Inferior parietal cortex (tissue), 1 donor: ENCODE measurements at regions not wholly inside any gene's neighbourhood (a gene's known extent, or its start where the extent isn't known, plus 50 kb on each side); places are given as distances from the start of the nearest gene placed in this dataset.

Experiments used
- DNase-seq: peaks from one replicate; pipeline ENCODE4 v3.0.0-alpha.2; 2016; ENCODE audit errors: extremely low spot score

GRCh38 chr2:43129676-43130547 is 96.5 kb downstream of the ZFP36L2 start:
- DNase-seq = no peak

- no peak for DNase-seq
Measured at GRCh38 chr2:43128559-43128955, 97.8 kb downstream of the ZFP36L2 start.

GRCh38 chr2:43127941-43128558 is 98.4 kb downstream of the ZFP36L2 start:
- DNase-seq = no peak

GRCh38 chr2:43127208-43127940 is 99.0 kb downstream of the ZFP36L2 start:
- no peak for DNase-seq

GRCh38 chr2:43126817-43127207 is 99.6 kb downstream of the ZFP36L2 start:
- DNase-seq = no peak

- no peak for DNase-seq
Measured at GRCh38 chr2:43125090-43125998, 101.1 kb downstream of the ZFP36L2 start.

- DNase-seq = no peak
Measured at GRCh38 chr2:43124687-43125057, 101.7 kb downstream of the ZFP36L2 start.

GRCh38 chr2:43123981-43124686 is 102.3 kb downstream of the ZFP36L2 start:
- DNase-seq = no peak

- DNase-seq = no peak
Measured at GRCh38 chr2:43123486-43123885, 102.9 kb downstream of the ZFP36L2 start.

GRCh38 chr2:43123028-43123427 is 103.4 kb downstream of the ZFP36L2 start:
- no peak for DNase-seq

GRCh38 chr2:43121580-43122314 is 104.7 kb downstream of the ZFP36L2 start:
- DNase-seq = no peak

- DNase-seq = no peak
Measured at GRCh38 chr2:43119303-43119702, 107.1 kb downstream of the ZFP36L2 start.

GRCh38 chr2:43117521-43118143 is 108.8 kb downstream of the ZFP36L2 start:
- DNase-seq = no peak

GRCh38 chr2:43116988-43117387 is 109.4 kb downstream of the ZFP36L2 start:
- DNase-seq = no peak

- DNase-seq = no peak
Measured at GRCh38 chr2:43115881-43116280, 110.5 kb downstream of the ZFP36L2 start.

GRCh38 chr2:43114210-43114609 is 112.2 kb downstream of the ZFP36L2 start:
- DNase-seq = no peak

- DNase-seq = no peak
Measured at GRCh38 chr2:43111788-43112554, 114.4 kb downstream of the ZFP36L2 start.

GRCh38 chr2:43110442-43110871 is 115.9 kb downstream of the ZFP36L2 start:
- DNase-seq = no peak

GRCh38 chr2:43109261-43109743 is 117.1 kb downstream of the ZFP36L2 start:
- no peak for DNase-seq
